GM12878 (cell line): ENCODE measurements at regions not wholly inside any gene's neighbourhood (a gene's known extent, or its start where the extent isn't known, plus 50 kb on each side); places are given as distances from the start of the nearest gene placed in this dataset.

Source experiments
- ATAC-seq: fragments of 200-7000 bp; cut with Tn5 transposase; 3 replicates; pipeline ENCODE4 v1.9.1; 2020; ENCODE audit warnings: mild to moderate bottlenecking, moderate library complexity
- BruUV-seq: library from RNA; stranded (reverse); fragments of 400-500 nt; replicated peaks from 2 replicates; lab custom pipeline; 2021; lab: Mats Ljungman, UMichigan
- CTCF ChIA-PET: fragments of 300-600 bp; sonication (Branson Sonifier 250); formaldehyde crosslinking; extraction: SDS; loops from one replicate; lab custom pipeline; 2021; ENCODE audit warnings: inconsistent platforms; lab: Yijun Ruan, JAX
- POLR2A ChIA-PET: fragments of 350-600 bp; formaldehyde crosslinking; extraction: SDS; loops from one replicate; lab custom pipeline; 2021; ENCODE audit warnings: inconsistent platforms; lab: Charles Lee
- RAD21 ChIA-PET: fragments of 300-600 bp; sonication (Branson Sonifier 250); formaldehyde crosslinking; loops from one replicate; lab custom pipeline; 2023; ENCODE audit warnings: antibody characterized with exemption; ENCODE audit not compliant: unreplicated experiment; lab: Charles Lee
- SMC1A ChIA-PET: fragments of 300-600 bp; sonication (Branson Sonifier 250); formaldehyde crosslinking; loops from one replicate; lab custom pipeline; 2023; ENCODE audit not compliant: unreplicated experiment, uncharacterized antibody; lab: Charles Lee
- DNase-seq: peaks from one replicate; pipeline ENCODE4 v3.0.0-alpha.2; 2011; ENCODE audit warnings: low read depth, low spot score
- FAIRE-seq: peaks from 3 replicates; lab custom pipeline; 2011; peaks lifted over from hg19 to GRCh38; lab: Jason Lieb, UNC
- H2AFZ ChIP-seq: 2 replicates; pipeline ENCODE4 v1.6.0; 2011; ENCODE audit warnings: low read depth, low read length, control low read depth; ENCODE audit not compliant: control insufficient read depth
- H3K27ac ChIP-seq: 2 replicates; pipeline ENCODE4 v1.5.1; 2011; ENCODE audit warnings: control low read depth; ENCODE audit not compliant: control insufficient read depth, insufficient read depth
- H3K27me3 ChIP-seq, 2 experiments: replicated peaks in 1 of 2; 2 replicates each; pipeline versions ENCODE4 v1.6.0 to v1.6.1; 2011; ENCODE audit warnings: low read length in 1 of 2; ENCODE audit not compliant: control insufficient read depth in 2 of 2, insufficient read depth in 2 of 2
- H3K36me3 ChIP-seq, 2 experiments: 2 replicates each; pipeline ENCODE4 v1.5.1; 2011; ENCODE audit warnings: low read length in 1 of 2; ENCODE audit not compliant: control insufficient read depth in 2 of 2, insufficient read depth in 2 of 2
- H3K4me1 ChIP-seq: 2 replicates; pipeline ENCODE4 v1.6.1; 2011; ENCODE audit warnings: mild to moderate bottlenecking, low read length, moderate library complexity, mixed read lengths; ENCODE audit not compliant: control insufficient read depth, insufficient read depth
- H3K4me2 ChIP-seq: 2 replicates; pipeline ENCODE4 v1.6.0; 2011; ENCODE audit warnings: control low read depth; ENCODE audit not compliant: control insufficient read depth, insufficient read depth
- H3K4me3 ChIP-seq: fragments of 200-600 bp; sonication (generic); 2 replicates; pipeline ENCODE4 v1.5.1; 2016
- H3K79me2 ChIP-seq: 2 replicates; pipeline ENCODE4 v1.6.0; 2011; ENCODE audit warnings: low read length; ENCODE audit not compliant: control insufficient read depth, insufficient read depth
- H3K9ac ChIP-seq: 2 replicates; pipeline ENCODE4 v1.8.0; 2011; ENCODE audit warnings: low read length, control low read depth, mixed read lengths; ENCODE audit not compliant: control insufficient read depth, insufficient read depth
- H3K9me3 ChIP-seq: replicated peaks from 3 replicates; pipeline ENCODE4 v1.5.1; 2011; ENCODE audit warnings: mild to moderate bottlenecking, low read length; ENCODE audit not compliant: control insufficient read depth, insufficient read depth
- H4K20me1 ChIP-seq: 2 replicates; pipeline ENCODE4 v1.6.0; 2011; ENCODE audit not compliant: control insufficient read depth, insufficient read depth
- CREB1 ChIP-seq: IDR thresholded peaks from 2 replicates; pipeline ENCODE4 v1.6.1; 2012; ENCODE audit warnings: low read depth, mild to moderate bottlenecking, inconsistent platforms
- CUX1 ChIP-seq: IDR thresholded peaks from 2 replicates; pipeline ENCODE4 v1.6.1; 2012; ENCODE audit warnings: improper control_type of control experiment, low read depth, low read length; ENCODE audit not compliant: insufficient replicate concordance
- HDAC2 ChIP-seq: fragments of 200-600 bp; sonication (generic); IDR thresholded peaks from 2 replicates; pipeline ENCODE4 v1.6.1; 2017
- HDGF ChIP-seq: fragments of 450-650 bp; IDR thresholded peaks from 2 replicates; pipeline ENCODE4 v1.6.1; 2016; ENCODE audit warnings: antibody characterized with exemption
- NFIC ChIP-seq: IDR thresholded peaks from 2 replicates; pipeline ENCODE4 v1.6.1; 2012; ENCODE audit warnings: low read depth, mild to moderate bottlenecking, inconsistent platforms, low read length, moderate library complexity
- PBX3 ChIP-seq: IDR thresholded peaks from 2 replicates; pipeline ENCODE4 v1.6.1; 2011; ENCODE audit warnings: mild to moderate bottlenecking, low read depth, low read length, moderate library complexity; ENCODE audit not compliant: insufficient replicate concordance
- RFX5 ChIP-seq: IDR thresholded peaks from 2 replicates; pipeline ENCODE4 v1.6.1; 2011; ENCODE audit warnings: low read depth, low read length, improper control_type of control experiment
- SIN3A ChIP-seq: IDR thresholded peaks from 2 replicates; pipeline ENCODE4 v1.6.1; 2012; ENCODE audit warnings: low read depth, low read length, improper control_type of control experiment
- SRF ChIP-seq, 2 experiments: IDR thresholded peaks; 2 replicates each; pipeline ENCODE4 v1.6.1; 2011; ENCODE audit warnings: low read depth in 2 of 2, low read length in 2 of 2, mild to moderate bottlenecking in 1 of 2, moderate library complexity in 1 of 2
- USF2 ChIP-seq: IDR thresholded peaks from 2 replicates; pipeline ENCODE4 v1.6.1; 2011; ENCODE audit warnings: low read depth, low read length, improper control_type of control experiment, borderline replicate concordance
- YY1 ChIP-seq: IDR thresholded peaks from 2 replicates; pipeline ENCODE4 v1.6.1; 2011; ENCODE audit warnings: low read depth, mild to moderate bottlenecking, low read length
- ZNF687 ChIP-seq: fragments of 450-650 bp; IDR thresholded peaks from 2 replicates; pipeline ENCODE4 v1.6.1; 2017; ENCODE audit warnings: mild to moderate bottlenecking, moderate library complexity
- WGBS: methylation state at CpG from one replicate; pipeline ENCODE4 v1.1.6; 2016; ENCODE audit warnings: low lambda C conversion rate; ENCODE audit not compliant: insufficient replicate concordance, insufficient coverage; ENCODE audit errors: missing lambda C conversion rate; 5-methylcytosine and 5-hydroxymethylcytosine counted together
- in situ Hi-C: fragments of 300-500 bp; cut with MboI; formaldehyde crosslinking; loops from 9 replicates; pipeline ENCODE4 v1.14.3; 2018; ENCODE audit warnings: mixed read lengths
- intact Hi-C: fragments of 100-400 bp; cut with micrococcal nuclease; formaldehyde crosslinking; loops from one replicate; pipeline ENCODE4 v1.14.2; 2022; ENCODE audit not compliant: unreplicated experiment

GRCh38 chr5:45093377-45093776, 284.6 kb downstream of the MRPS30 start (continued):
- TF ChIP-seq CREB1 (no peak), ZNF687 (no peak), NFIC (no peak)

- intact Hi-C loops (no loop called here), in situ Hi-C loops (no loop called here)
- DNase-seq = no peak
- Histone ChIP-seq H3K27ac (no peak overlapping the region), H4K20me1 (no peaks in the 10 kb centered on the region), H2AFZ (no peak overlapping the region), H3K9ac (no peak overlapping the region), H3K36me3 (no peaks in the 10 kb centered on the region), H3K9me3 (no peaks in the 10 kb centered on the region), H3K79me2 (no peaks in the 10 kb centered on the region), H3K4me3 (no peak overlapping the region), H3K27me3 (no peaks in the 10 kb centered on the region), H3K4me1 (no peaks in the 10 kb centered on the region), H3K4me2 (no peak overlapping the region)
- ChIA-PET SMC1A (interaction anchor here (1.0 kb wide), 1 partner anchor 15 kb away, joined by 3 read pairs; no protein-coding TSS in a partner anchor), POLR2A (no interaction called here), CTCF (no interaction called here), RAD21 (no interaction called here)
- FAIRE-seq = no peak
- no peak for ATAC-seq
- 11% methylated on average over 4 of the region's 4 CpGs for WGBS
- no TSS peak for BruUV-seq
- TF ChIP-seq HDGF (no peak), CUX1 (no peak), SIN3A (no peak), PBX3 (no peak), SRF (IDR thresholded peaks at IDR 0.05; ENCODE audit: low read depth in 2 of 2, low read length in 2 of 2) (no peak), RFX5 (no peak), YY1 (no peak), USF2 (no peak), HDAC2 (no peak)
Measured at GRCh38 chr5:45094876-45095440, 286.2 kb downstream of the MRPS30 start.
